Neural cell (in vitro differentiated cells): ENCODE measurements at regions not wholly inside any gene's neighbourhood (a gene's known extent, or its start where the extent isn't known, plus 50 kb on each side); places are given as distances from the start of the nearest gene placed in this dataset.

Experiments
- H2AFZ ChIP-seq: fragments of 200-600, 300-800 bp; sonication (generic), shearing (Covaris generic); 2 replicates; pipeline ENCODE4 v1.6.0; 2014; ENCODE audit warnings: low read depth, mild to moderate bottlenecking, antibody characterized with exemption, low read length, moderate library complexity
- H3F3A ChIP-seq: fragments of 200-600 bp; shearing (Covaris generic); 2 replicates; pipeline ENCODE4 v1.6.1; 2016; ENCODE audit warnings: mild to moderate bottlenecking, moderate library complexity, mixed read lengths, antibody characterized with exemption, low read length; ENCODE audit not compliant: insufficient read depth, poor library complexity, severe bottlenecking
- H3K27ac ChIP-seq: fragments of 200-600, 300-800 bp; sonication (generic), shearing (Covaris generic); 2 replicates; pipeline ENCODE4 v1.5.1; 2014; ENCODE audit warnings: mild to moderate bottlenecking, low read length, moderate library complexity
- H3K27me3 ChIP-seq: fragments of 300-800, 200-600 bp; sonication (generic), shearing (Covaris generic); 2 replicates; pipeline ENCODE4 v1.6.0; 2014; ENCODE audit warnings: mild to moderate bottlenecking, low read depth, low read length, moderate library complexity; ENCODE audit not compliant: insufficient read depth
- H3K36me3 ChIP-seq: fragments of 300-800, 200-600 bp; sonication (generic), shearing (Covaris generic); 2 replicates; pipeline ENCODE4 v1.5.1; 2014; ENCODE audit warnings: mild to moderate bottlenecking, antibody characterized with exemption, low read length, moderate library complexity; ENCODE audit not compliant: insufficient read depth
- H3K4me2 ChIP-seq: fragments of 300-800, 200-600 bp; sonication (generic), shearing (Covaris generic); 2 replicates; pipeline ENCODE4 v1.6.0; 2014; ENCODE audit warnings: mild to moderate bottlenecking, low read length
- H3K4me3 ChIP-seq: fragments of 300-800, 200-600 bp; sonication (generic), shearing (Covaris generic); 2 replicates; pipeline ENCODE4 v1.5.1; 2014; ENCODE audit warnings: mild to moderate bottlenecking, low read length, moderate library complexity
- H3K79me2 ChIP-seq: fragments of 200-600 bp; shearing (Covaris generic); replicated peaks from 2 replicates; pipeline ENCODE4 v1.6.0; 2014; ENCODE audit warnings: mild to moderate bottlenecking, low read length, moderate library complexity; ENCODE audit not compliant: insufficient read depth
- H3K9ac ChIP-seq: fragments of 300-800, 200-600 bp; sonication (generic), shearing (Covaris generic); 2 replicates; pipeline ENCODE4 v1.6.1; 2016; ENCODE audit warnings: mild to moderate bottlenecking, low read length, mixed read lengths
- H3K9me2 ChIP-seq: fragments of 200-600 bp; shearing (Covaris generic); 2 replicates; pipeline ENCODE4 v1.6.1; 2016; ENCODE audit warnings: mild to moderate bottlenecking, low read length, mixed read lengths; ENCODE audit not compliant: insufficient read depth
- H3K9me3 ChIP-seq: fragments of 200-600, 300-800 bp; sonication (generic), shearing (Covaris generic); 2 replicates; pipeline ENCODE4 v1.6.1; 2016; ENCODE audit warnings: mild to moderate bottlenecking, mixed run types, low read length, moderate library complexity, mixed read lengths
- H4K20me1 ChIP-seq: fragments of 200-600 bp; shearing (Covaris generic); 2 replicates; pipeline ENCODE4 v1.6.1; 2016; ENCODE audit warnings: mild to moderate bottlenecking, mixed run types; ENCODE audit not compliant: insufficient read depth
- CTCF ChIP-seq: fragments of 450-650 bp; IDR thresholded peaks from 2 replicates; pipeline ENCODE4 v1.5.1; 2014; ENCODE audit warnings: antibody characterized with exemption, mild to moderate bottlenecking, moderate library complexity; ENCODE audit not compliant: poor library complexity, severe bottlenecking
- EP300 ChIP-seq: fragments of 450-650 bp; conservative IDR thresholded peaks from 2 replicates; pipeline ENCODE4 v1.6.1; 2014; ENCODE audit warnings: antibody characterized with exemption, mild to moderate bottlenecking, moderate library complexity; ENCODE audit not compliant: poor library complexity, severe bottlenecking
- EZH2 ChIP-seq: fragments of 200-600, 300-800 bp; shearing (Covaris generic), sonication (generic); IDR thresholded peaks from 2 replicates; pipeline ENCODE4 v1.6.1; 2014; ENCODE audit warnings: antibody characterized with exemption, low read length, borderline replicate concordance, mild to moderate bottlenecking; ENCODE audit not compliant: insufficient read depth, poor library complexity, severe bottlenecking
- MXI1 ChIP-seq: fragments of 450-650 bp; conservative IDR thresholded peaks from 2 replicates; pipeline ENCODE4 v1.6.1; 2014; ENCODE audit warnings: antibody characterized with exemption, mild to moderate bottlenecking; ENCODE audit not compliant: poor library complexity, severe bottlenecking
- POLR2AphosphoS5 ChIP-seq: IDR thresholded peaks from 2 replicates; pipeline ENCODE4 v1.6.1; 2012
- RAD21 ChIP-seq: fragments of 450-650 bp; conservative IDR thresholded peaks from 2 replicates; pipeline ENCODE4 v1.6.1; 2014; ENCODE audit warnings: antibody characterized with exemption, mild to moderate bottlenecking, moderate library complexity
- REST ChIP-seq: IDR thresholded peaks from 2 replicates; pipeline ENCODE4 v1.6.1; 2012; ENCODE audit warnings: borderline replicate concordance
- SMC3 ChIP-seq: fragments of 450-650 bp; conservative IDR thresholded peaks from 2 replicates; pipeline ENCODE4 v1.6.1; 2014; ENCODE audit warnings: antibody characterized with exemption, mild to moderate bottlenecking, moderate library complexity; ENCODE audit not compliant: poor library complexity
- TAF1 ChIP-seq: IDR thresholded peaks from 2 replicates; pipeline ENCODE4 v1.6.1; 2012; ENCODE audit warnings: low read depth

- no peaks in the 10 kb centered on the region for H3K9me3 ChIP-seq
Measured at GRCh38 chr3:57000012-57000411, 60.5 kb upstream of the SPATA12 start.

GRCh38 chr3:56999547-56999946 is 60.9 kb upstream of the SPATA12 start:
- no peaks in the 10 kb centered on the region for H3K9me2 ChIP-seq
- H3K4me3 ChIP-seq: no peak overlapping the region
- no peaks in the 10 kb centered on the region for H3K36me3 ChIP-seq
- H3K79me2 ChIP-seq: no peaks in the 10 kb centered on the region
- no peak overlapping the region for H3K4me2 ChIP-seq
- TF ChIP-seq SMC3: no peak
- TF ChIP-seq MXI1: no peak
- no peak for TF ChIP-seq REST
- no peak for TF ChIP-seq EP300
- no peak for TF ChIP-seq POLR2AphosphoS5
- no peak for TF ChIP-seq TAF1
- no peak for TF ChIP-seq RAD21
- TF ChIP-seq CTCF: no peak
- TF ChIP-seq EZH2: no peak
- no peaks in the 10 kb centered on the region for H3F3A ChIP-seq
- H3K27me3 ChIP-seq: no peaks in the 10 kb centered on the region
- H2AFZ ChIP-seq: no peak overlapping the region
- no peak overlapping the region for H3K9ac ChIP-seq
- no peaks in the 10 kb centered on the region for H3K9me3 ChIP-seq
- H4K20me1 ChIP-seq: no peaks in the 10 kb centered on the region
- H3K27ac ChIP-seq: no peak overlapping the region

More at GRCh38 chr3:57000012-57000411, 60.5 kb upstream of the SPATA12 start:
- H2AFZ ChIP-seq: no peak overlapping the region
- no peak overlapping the region for H3K27ac ChIP-seq
- H3K27me3 ChIP-seq: no peaks in the 10 kb centered on the region
- no peaks in the 10 kb centered on the region for H3K36me3 ChIP-seq
- no peak overlapping the region for H3K4me2 ChIP-seq
- no peaks in the 10 kb centered on the region for H3K79me2 ChIP-seq
- no peaks in the 10 kb centered on the region for H4K20me1 ChIP-seq
- no peak for TF ChIP-seq EZH2
- TF ChIP-seq CTCF: no peak
- no peak for TF ChIP-seq REST
- H3K4me3 ChIP-seq: no peak overlapping the region
- no peaks in the 10 kb centered on the region for H3K9me2 ChIP-seq
- H3F3A ChIP-seq: no peaks in the 10 kb centered on the region
- H3K9ac ChIP-seq: no peak overlapping the region
